Astrocyte (in vitro differentiated cells and primary cell): ENCODE measurements at regions not wholly inside any gene's neighbourhood (a gene's known extent, or its start where the extent isn't known, plus 50 kb on each side); places are given as distances from the start of the nearest gene placed in this dataset.

Source experiments
- DNase-seq: peaks from one replicate; pipeline ENCODE4 v3.0.0-alpha.2; 2010; ENCODE audit warnings: low read depth
- FAIRE-seq: peaks from 2 replicates; lab custom pipeline; 2011; peaks lifted over from hg19 to GRCh38; lab: Jason Lieb, UNC
- H2AFZ ChIP-seq: 2 replicates; pipeline ENCODE4 v1.6.0; 2012; ENCODE audit warnings: low read depth, low read length, inconsistent platforms
- H3K27ac ChIP-seq: 2 replicates; pipeline ENCODE4 v1.5.1; 2011; ENCODE audit warnings: low read depth, low read length, inconsistent platforms
- H3K27me3 ChIP-seq: 2 replicates; pipeline ENCODE4 v1.6.0; 2011; ENCODE audit warnings: low read length, inconsistent platforms; ENCODE audit not compliant: insufficient read depth
- H3K36me3 ChIP-seq: 2 replicates; pipeline ENCODE4 v1.5.1; 2011; ENCODE audit warnings: low read length, inconsistent platforms; ENCODE audit not compliant: insufficient read depth
- H3K4me1 ChIP-seq: 2 replicates; pipeline ENCODE4 v1.5.1; 2011; ENCODE audit warnings: low read length, inconsistent platforms; ENCODE audit not compliant: insufficient read depth
- H3K4me2 ChIP-seq: 2 replicates; pipeline ENCODE4 v1.6.0; 2012; ENCODE audit warnings: low read length, inconsistent platforms
- H3K4me3 ChIP-seq: 2 replicates; pipeline ENCODE4 v1.5.1; 2011; ENCODE audit warnings: low read depth, mild to moderate bottlenecking, low read length, inconsistent platforms; ENCODE audit not compliant: insufficient read depth
- H3K79me2 ChIP-seq: 2 replicates; pipeline ENCODE4 v1.6.0; 2012; ENCODE audit warnings: mild to moderate bottlenecking, low read length, inconsistent platforms; ENCODE audit not compliant: insufficient read depth
- H3K9ac ChIP-seq: 2 replicates; pipeline ENCODE4 v1.6.0; 2012; ENCODE audit warnings: mild to moderate bottlenecking, low read length, inconsistent platforms
- H3K9me3 ChIP-seq: 2 replicates; pipeline ENCODE4 v1.5.1; 2012; ENCODE audit warnings: low read depth, mild to moderate bottlenecking, low read length, inconsistent platforms; ENCODE audit not compliant: insufficient read depth
- H4K20me1 ChIP-seq: 2 replicates; pipeline ENCODE4 v1.6.0; 2012; ENCODE audit warnings: low read length, inconsistent platforms; ENCODE audit not compliant: insufficient read depth
- H3K27ac Mint-ChIP-seq: one replicate; pipeline ENCODE4 v1.8.0; 2021; ENCODE audit warnings: mild to moderate bottlenecking, mixed read lengths; ENCODE audit not compliant: unreplicated experiment
- H3K27me3 Mint-ChIP-seq: one replicate; pipeline ENCODE4 v1.8.0; 2021; ENCODE audit warnings: low read depth, mixed read lengths; ENCODE audit not compliant: unreplicated experiment
- H3K36me3 Mint-ChIP-seq: one replicate; pipeline ENCODE4 v1.8.0; 2021; ENCODE audit warnings: low read depth, mixed read lengths; ENCODE audit not compliant: unreplicated experiment
- H3K4me1 Mint-ChIP-seq: one replicate; pipeline ENCODE4 v1.8.0; 2021; ENCODE audit warnings: low read depth, mixed read lengths; ENCODE audit not compliant: unreplicated experiment
- H3K4me3 Mint-ChIP-seq: one replicate; pipeline ENCODE4 v1.8.0; 2021; ENCODE audit warnings: mild to moderate bottlenecking, moderate library complexity, mixed read lengths; ENCODE audit not compliant: unreplicated experiment
- H3K9me3 Mint-ChIP-seq: one replicate; pipeline ENCODE4 v1.8.0; 2021; ENCODE audit warnings: mild to moderate bottlenecking, mixed read lengths; ENCODE audit not compliant: unreplicated experiment
- EZH2 ChIP-seq: IDR thresholded peaks from 2 replicates; pipeline ENCODE4 v1.6.1; 2012; ENCODE audit warnings: mild to moderate bottlenecking, low read length, inconsistent platforms; ENCODE audit not compliant: insufficient read depth
- TF ChIP-seq, protein P1 (sequence below): IDR thresholded peaks from 2 replicates; pipeline ENCODE4 v1.5.1; 2011; ENCODE audit warnings: low read depth, mild to moderate bottlenecking, inconsistent platforms, low read length, moderate library complexity; ENCODE audit not compliant: insufficient read depth

DNA sequence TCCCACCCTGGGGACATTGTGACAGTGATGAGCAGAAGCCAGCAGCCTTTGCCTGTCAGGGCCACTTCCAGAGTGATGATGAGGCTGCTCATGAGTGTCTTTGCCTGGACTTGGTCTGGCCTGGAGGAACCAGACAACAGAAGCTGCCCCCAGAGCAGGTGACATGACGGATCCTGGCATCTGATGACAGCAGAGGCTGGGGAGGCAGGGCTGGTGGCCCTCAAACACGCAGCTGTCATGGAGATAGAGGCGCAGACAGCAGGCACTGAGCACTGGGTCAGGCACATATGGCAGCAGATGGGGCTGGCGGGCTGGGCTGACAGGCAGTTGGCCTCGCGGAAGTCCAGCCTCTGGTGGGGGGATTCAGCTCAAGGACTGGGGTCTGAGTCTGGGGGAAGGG lies 66.4 kb upstream of the STUM start:
- FAIRE-seq = no peak
- H3K4me1 Mint-ChIP-seq = peaks cover 3% of the 10 kb centered on the region
- H3K27ac Mint-ChIP-seq = no peak overlapping the region

DNA sequence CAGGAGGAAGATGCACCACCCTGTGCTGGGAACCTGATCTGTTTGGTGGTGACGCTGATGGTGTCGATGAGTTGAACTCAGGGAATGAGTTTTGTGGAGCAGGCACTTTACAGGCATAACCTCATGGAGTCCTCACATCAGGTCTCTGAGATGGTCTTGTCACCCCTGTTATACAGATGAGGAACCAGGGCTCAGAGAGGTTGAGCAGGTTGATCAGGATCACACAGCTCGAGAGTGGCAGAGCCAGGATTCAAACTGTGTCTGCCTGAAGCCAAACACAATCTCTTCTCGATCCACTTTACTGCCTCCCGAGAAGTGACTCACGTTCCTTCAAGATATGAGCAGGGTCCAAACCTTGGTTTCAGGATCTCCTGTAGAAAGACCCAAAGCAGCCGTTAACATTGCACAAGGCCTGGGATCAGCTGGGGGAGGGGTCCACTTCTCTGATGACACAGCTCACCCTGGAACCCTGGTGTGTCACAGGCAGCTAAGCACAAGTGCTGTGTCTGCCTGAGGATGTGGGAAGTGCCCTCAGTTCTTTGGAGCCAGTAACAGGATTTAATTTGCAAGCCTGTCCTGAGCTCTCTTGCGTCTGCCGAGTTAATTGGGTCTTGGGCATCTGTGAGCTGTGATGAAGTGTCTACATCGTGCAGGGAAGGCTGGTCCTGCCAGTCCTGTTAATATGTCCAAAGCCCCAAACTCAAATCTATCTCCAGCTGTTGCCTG lies 65.4 kb upstream of the STUM start:
- Mint-ChIP-seq H3K9me3 (peaks cover 2% of the 10 kb centered on the region), H3K27ac (no peak overlapping the region), H3K36me3 (no peaks in the 10 kb centered on the region), H3K4me3 (no peak overlapping the region), H3K27me3 (peaks cover 36% of the 10 kb centered on the region), H3K4me1 (peaks cover 3% of the 10 kb centered on the region)
- no peak for TF ChIP-seq EZH2
- TF ChIP-seq, protein P1, sequence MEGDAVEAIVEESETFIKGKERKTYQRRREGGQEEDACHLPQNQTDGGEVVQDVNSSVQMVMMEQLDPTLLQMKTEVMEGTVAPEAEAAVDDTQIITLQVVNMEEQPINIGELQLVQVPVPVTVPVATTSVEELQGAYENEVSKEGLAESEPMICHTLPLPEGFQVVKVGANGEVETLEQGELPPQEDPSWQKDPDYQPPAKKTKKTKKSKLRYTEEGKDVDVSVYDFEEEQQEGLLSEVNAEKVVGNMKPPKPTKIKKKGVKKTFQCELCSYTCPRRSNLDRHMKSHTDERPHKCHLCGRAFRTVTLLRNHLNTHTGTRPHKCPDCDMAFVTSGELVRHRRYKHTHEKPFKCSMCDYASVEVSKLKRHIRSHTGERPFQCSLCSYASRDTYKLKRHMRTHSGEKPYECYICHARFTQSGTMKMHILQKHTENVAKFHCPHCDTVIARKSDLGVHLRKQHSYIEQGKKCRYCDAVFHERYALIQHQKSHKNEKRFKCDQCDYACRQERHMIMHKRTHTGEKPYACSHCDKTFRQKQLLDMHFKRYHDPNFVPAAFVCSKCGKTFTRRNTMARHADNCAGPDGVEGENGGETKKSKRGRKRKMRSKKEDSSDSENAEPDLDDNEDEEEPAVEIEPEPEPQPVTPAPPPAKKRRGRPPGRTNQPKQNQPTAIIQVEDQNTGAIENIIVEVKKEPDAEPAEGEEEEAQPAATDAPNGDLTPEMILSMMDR = no peak
- FAIRE-seq = no peak
- no peaks in the 10 kb centered on the region for H3K36me3 ChIP-seq
- no peak overlapping the region for H2AFZ ChIP-seq
- H3K27ac ChIP-seq = no peak overlapping the region
- H3K4me3 ChIP-seq = no peak overlapping the region
- H3K79me2 ChIP-seq = no peaks in the 10 kb centered on the region
- H3K27me3 ChIP-seq = peaks cover 34% of the 10 kb centered on the region
- no peak for DNase-seq
- no peaks in the 10 kb centered on the region for H4K20me1 ChIP-seq
- H3K9me3 ChIP-seq = no peaks in the 10 kb centered on the region
- H3K4me1 ChIP-seq = no peaks in the 10 kb centered on the region
- no peak overlapping the region for H3K4me2 ChIP-seq
- no peak overlapping the region for H3K9ac ChIP-seq

More for the DNA sequence above, 66.4 kb upstream of the STUM start:
- Histone ChIP-seq H3K27me3 (peaks cover 34% of the 10 kb centered on the region), H3K4me2 (no peak overlapping the region), H2AFZ (no peak overlapping the region), H3K9ac (no peak overlapping the region), H3K4me1 (no peaks in the 10 kb centered on the region), H3K36me3 (no peaks in the 10 kb centered on the region), H4K20me1 (no peaks in the 10 kb centered on the region), H3K4me3 (no peak overlapping the region), H3K9me3 (no peaks in the 10 kb centered on the region), H3K79me2 (no peaks in the 10 kb centered on the region), H3K27ac (no peak overlapping the region)
- Mint-ChIP-seq H3K4me3 (no peak overlapping the region), H3K36me3 (no peaks in the 10 kb centered on the region), H3K27me3 (peaks cover 35% of the 10 kb centered on the region), H3K9me3 (peaks cover 2% of the 10 kb centered on the region)
- TF ChIP-seq EZH2 = no peak
- TF ChIP-seq, protein P1 = no peak
- DNase-seq = no peak

DNA sequence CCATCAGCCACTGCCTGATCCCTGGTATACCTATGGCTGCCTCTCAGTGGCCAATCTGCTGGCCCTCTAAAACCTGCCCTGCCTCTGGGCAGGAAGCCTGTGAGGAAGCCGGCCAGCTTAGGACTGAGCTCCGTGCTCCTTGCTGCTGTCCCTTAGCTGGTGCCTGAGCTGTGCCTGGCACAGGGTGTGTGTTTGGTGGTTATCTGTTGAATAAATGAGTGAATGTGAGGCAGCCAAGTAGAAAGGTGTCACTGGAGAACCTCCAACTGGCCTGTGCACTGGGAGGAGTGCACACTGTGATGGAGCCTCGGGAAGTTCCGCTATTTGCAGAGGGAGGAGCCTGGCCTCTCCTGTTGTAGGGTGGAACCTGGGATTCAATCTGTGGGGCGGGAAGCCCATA lies 63.4 kb upstream of the STUM start:
- peaks cover 48% of the 10 kb centered on the region for H3K27me3 Mint-ChIP-seq
- H3K4me2 ChIP-seq = no peak overlapping the region

More for the DNA sequence above, 63.4 kb upstream of the STUM start:
- Histone ChIP-seq H3K4me3 (no peak overlapping the region), H3K79me2 (no peaks in the 10 kb centered on the region), H4K20me1 (no peaks in the 10 kb centered on the region), H3K36me3 (no peaks in the 10 kb centered on the region), H2AFZ (no peak overlapping the region), H3K27me3 (peaks cover 25% of the 10 kb centered on the region), H3K27ac (no peak overlapping the region), H3K4me1 (no peaks in the 10 kb centered on the region), H3K9ac (no peak overlapping the region), H3K9me3 (no peaks in the 10 kb centered on the region)
- no peak for TF ChIP-seq EZH2
- TF ChIP-seq, protein P1 = no peak
- Mint-ChIP-seq H3K4me1 (peaks cover 3% of the 10 kb centered on the region), H3K27ac (no peak overlapping the region), H3K36me3 (no peaks in the 10 kb centered on the region), H3K9me3 (peaks cover 2% of the 10 kb centered on the region), H3K4me3 (no peak overlapping the region)
- FAIRE-seq (no peak), DNase-seq (no peak)
